ENCODE measurements at regions not wholly inside any gene's neighbourhood (a gene's known extent, or its start where the extent isn't known, plus 50 kb on each side); places are given as distances from the start of the nearest gene placed in this dataset.
A peak's percentile ranks its signal among the peaks of the same experiment; 100 is the strongest.
"Not testable (repeated sequence)": the region's sequence is repeated elsewhere in the genome, so short reads cannot be mapped to it uniquely, and the experiment has no call there.

GRCh38 chr5:115435778-115436712, 108.5 kb downstream of the FEM1C start:
- peak; percentile 49 for ATAC-seq

DNA sequence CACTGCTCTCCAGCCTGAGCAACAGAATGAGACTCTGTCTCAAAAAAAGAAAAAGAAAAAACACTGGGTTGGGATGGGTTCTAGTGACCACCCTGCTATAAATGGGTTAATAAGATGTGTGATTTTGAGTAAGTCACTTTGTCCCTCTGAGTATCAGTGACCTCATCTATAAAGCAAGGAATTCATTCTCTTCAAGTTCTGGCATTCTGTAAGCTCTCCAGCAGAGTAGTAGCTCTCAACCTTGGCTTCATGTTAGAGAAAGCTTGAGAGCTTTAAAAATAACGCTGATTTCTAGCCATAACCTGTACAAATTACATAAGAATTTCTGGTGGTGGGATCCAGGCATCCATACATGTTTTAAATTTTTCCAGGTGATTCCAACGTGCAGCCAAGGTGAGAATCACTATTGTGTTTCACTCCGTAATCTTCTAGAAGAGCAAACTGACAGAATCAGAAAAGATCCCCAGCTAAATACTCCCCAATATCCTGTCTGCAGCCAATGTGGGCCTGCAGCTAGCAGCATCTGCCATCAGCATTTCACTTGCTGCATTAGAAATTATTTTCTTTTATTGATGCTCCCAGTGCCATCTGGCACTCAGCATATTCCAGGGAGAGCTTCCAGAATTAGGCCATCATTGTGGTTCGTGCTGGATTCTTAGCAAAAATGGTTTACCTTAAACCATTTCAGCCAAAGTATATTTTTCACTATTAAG, 109.4 kb downstream of the FEM1C start:
- ATAC-seq: no peak

DNA sequence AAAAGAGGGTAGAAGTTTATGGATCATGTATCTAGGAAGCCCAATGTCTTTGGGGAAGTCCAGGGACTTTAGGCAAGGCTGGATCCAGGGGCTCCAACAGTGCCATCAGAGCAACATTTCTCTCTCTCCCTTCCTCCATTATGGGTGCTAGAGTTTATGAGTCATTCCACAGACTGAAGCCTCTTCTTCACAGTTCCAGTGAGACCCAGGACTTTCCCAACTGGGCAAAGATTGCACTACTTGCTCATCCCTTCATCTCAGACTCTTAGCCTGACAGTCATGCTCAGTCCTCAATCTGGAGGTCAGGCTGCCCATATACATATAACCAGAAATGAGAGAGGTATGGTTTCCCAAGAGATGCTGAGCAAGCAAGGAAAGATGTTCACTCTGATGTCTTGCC, 110.7 kb downstream of the FEM1C start:
- no peak for ATAC-seq

DNA sequence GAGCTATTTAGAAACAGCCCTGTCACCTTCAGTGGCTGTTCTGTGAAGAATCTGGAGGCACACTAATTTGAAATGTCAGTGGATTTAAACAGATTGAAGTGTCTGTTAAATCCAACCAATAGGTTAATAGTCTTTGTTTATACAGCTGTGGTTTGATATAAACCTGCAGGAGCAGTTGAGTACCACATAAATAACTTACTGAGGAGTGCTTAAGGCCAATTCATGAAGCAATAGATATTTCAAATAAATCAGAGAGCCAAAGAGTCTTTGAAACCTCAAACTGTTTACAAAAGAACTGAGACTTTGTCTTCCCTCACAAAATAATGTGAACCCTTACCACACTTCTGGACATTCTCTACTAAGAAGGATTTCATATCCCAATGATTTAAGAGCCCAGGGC, 111.9 kb downstream of the FEM1C start:
- no peak for ATAC-seq

DNA sequence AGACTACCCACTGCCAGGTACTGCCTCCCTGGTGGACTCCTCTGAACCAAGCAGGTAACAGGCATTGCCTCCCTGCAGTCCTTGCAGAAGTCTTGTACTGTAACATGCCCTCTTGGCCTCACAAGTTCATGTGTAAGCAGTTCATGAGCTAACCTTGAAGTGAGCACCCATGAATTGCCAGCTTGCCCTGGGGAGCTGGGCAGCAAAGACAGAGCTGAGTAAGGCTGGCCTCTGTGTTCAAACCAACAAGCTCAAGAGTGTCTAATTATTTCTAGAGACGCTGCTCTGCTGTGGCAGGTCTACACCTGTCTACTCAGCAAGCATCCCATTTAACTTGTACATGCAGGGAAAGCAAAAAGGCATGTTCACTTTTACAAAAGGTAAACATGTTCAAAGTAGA, 113.5 kb downstream of the FEM1C start:
- peak; percentile 85 for ATAC-seq

DNA sequence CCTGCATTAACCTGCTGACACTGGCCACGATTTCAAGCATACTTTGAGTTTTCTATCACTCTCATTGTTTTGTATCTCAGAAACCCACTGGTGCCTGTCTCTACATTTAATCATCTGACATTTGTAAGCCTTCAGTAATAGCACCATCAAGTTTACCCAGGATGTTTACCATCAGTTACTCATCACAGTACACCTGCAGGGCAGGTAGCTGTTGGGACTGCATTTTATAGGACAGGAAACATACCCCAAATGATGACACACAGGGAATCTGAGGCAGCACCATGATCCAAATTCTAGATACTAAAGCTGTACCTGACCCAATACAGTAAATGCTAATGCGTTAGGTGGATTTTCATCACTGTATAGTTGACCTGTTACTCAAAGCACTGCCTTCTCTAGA, 114.2 kb downstream of the FEM1C start:
- ATAC-seq: peak; percentile 59

DNA sequence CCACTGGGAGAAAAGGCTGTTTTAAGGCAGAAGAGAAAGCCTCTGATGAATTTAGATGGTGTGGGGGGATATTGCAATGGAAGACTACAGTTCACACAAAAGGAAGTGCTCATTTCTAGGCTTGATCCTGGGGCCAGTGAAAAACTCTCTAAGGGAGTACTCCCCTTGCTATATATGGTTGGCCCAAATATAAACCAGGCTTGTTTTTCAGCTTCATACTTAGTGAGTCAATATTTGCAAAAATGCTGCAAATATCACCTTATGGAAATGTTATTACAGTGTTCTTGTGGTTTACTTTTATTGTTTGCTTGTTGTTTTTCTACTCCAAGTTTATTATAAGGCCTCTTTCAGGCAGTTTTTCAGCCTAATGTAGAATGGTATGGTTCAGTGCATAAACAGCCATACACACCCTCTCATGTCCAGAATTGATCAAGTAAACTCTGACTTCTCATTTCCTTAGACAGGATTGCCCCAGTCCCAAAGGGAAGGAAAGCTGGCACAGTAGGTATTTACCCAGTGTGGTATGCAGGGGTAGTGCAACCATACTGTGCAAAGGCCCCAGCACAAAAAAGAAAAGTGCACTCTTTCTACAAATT, 115.1 kb downstream of the FEM1C start:
- ATAC-seq: no peak

DNA sequence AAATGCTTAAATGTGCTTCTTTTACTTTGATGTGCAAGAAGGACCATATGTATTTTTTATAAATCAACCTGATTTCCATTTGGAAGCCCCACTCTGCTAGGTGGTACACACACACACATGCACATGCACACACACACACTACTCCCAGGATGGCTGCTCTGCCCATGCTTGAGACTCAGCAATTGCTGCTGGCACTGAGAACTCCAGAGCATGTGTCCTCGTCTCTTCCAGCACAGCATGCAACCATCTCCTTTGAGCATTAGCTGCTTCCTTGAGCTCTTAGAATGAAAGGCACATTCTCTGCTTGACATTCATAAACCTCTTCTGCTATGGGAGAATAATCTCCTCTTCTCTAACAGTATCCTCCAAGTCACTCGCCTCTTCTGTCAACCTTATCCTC, 115.9 kb downstream of the FEM1C start:
- no peak for ATAC-seq

DNA sequence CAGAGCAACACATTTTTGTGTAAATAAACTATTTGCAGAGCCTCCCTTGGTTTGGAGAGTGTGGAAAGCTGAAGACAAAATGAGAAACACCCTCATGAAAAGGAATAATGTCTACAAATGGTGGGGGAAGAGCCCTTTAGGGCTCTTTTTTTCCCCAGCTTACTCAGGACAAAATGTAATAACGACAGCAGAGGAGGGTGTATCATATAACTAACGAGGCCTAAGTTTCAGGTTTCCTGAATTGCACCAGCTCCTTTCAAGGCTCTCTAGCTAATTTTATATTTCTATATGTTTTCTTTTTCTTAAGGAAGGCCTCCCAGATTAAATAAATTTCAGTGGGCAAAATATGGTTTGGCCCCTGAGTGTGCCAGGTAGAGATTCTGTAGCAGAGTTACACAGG, 116.3 kb downstream of the FEM1C start:
- ATAC-seq: no peak

GRCh38 chr5:115424446-115424845, 120.1 kb downstream of the FEM1C start:
- no peak for ATAC-seq

DNA sequence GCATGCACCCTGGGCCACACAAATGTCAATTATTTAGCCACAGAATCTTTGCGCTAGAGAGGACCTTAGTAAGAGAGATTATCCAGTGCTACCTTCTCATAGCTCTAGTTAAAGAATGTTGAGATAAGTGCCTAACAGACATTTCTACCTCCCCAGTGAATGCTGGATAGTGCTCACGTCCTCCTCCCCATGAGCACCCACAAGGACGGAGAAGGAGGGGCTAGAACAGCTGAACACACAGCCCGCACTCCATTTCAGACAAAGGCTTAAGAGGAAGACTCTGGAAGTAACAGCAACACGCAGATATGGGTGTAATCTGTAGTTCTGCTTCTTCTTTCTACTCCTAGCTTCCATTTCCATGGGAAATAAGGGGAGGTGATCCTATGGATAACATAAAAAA, 120.5 kb downstream of the FEM1C start:
- no peak for ATAC-seq

DNA sequence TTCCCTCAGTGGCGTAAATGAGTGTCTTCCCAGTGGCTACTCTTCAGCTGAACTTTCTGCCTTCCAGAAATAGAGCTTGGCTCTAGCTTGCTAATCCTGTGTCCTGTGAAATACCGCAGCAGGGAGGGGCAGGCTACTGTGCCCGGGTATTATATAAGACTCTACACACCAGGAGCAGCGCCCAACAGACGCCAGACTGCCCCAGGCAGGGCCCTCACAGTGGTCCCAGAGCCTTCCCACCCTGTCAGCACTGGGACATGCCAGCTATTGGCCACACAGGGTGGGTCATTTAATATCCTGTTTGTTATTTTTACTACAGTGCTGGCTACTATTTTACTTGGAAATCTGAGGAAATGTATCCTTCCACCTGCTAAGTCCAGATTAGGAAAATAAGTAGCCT, 121.0 kb downstream of the FEM1C start:
- ATAC-seq: peak; percentile 55

GRCh38 chr5:115423051-115423450, 121.5 kb downstream of the FEM1C start:
- ATAC-seq: peak; percentile 76

GRCh38 chr5:115420812-115421211, 123.8 kb downstream of the FEM1C start:
- not testable (repeated sequence) for ATAC-seq

DNA sequence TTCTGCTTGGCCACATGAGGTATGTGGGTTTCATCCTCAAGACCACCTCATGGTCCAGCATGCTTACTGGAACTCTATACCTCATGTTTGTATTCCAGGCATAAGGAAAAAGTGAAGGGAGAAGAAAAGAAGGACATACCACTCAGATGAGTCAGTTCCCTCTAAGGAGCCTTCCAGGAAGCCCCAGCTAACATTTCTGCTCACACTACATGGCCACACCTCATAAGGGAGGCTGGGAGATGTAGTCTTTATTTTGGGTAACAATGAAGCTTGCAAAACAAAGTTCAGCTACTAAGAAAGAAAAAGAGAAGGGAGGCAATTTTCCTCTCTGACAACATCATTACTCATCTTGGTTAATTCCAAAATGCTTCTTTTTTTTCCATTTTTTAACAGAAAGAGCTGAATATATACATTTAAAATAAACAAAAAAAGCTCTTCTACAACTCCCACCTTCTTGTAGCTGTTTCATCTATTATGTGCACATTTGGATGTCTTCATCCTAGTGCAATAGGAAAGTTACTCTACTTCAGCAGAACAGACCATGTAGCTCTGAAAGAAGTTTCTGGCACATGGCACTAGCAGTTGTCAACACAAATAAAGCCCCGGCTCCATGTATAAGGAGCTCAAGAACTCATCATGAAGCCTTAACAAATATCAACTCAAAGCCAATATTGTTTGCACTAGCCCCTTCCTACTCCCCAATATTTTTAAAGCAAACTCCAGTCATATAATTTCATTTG, 123.6 kb upstream of the CCDC112 start:
- peak; percentile 91 for ATAC-seq

DNA sequence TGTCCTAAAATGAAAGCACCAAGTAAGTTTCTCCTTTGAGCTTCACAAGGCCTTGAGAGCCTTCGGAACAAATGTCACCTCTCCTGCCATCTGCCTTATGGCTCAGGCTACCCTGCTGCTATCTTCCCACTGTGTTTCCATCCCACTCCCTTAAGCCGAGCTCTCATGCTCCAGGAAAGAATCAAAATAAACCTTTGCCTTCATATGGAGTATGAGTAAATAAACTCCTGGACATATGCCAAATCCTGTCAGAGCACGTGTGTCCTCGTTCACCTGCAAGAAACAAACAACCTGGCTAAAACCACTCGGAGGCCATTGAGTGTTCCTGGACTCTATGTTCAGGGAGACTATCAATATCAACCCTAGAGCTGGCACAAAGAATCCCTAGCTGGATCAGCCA, 122.3 kb upstream of the CCDC112 start:
- ATAC-seq: no peak

- no peak for ATAC-seq
These were observed 120.6 kb upstream of the CCDC112 start for GRCh38 chr5:115417076-115417475.

DNA sequence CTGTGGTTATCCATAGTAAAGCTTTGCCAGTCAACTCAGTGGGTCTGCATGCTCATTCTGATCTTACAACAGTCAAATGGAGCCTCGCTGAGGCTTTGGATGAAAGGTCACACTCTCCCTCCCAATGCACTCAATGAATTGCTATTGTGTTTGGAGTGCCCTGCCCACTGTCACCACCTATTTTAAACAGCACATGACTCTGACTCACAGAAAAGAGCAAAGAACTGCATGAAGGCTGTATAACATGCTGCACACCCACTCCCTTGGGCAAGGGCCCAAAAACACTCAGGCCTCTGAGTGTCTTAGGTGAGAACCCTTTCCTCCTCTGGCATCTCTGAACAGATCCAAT, 118.7 kb upstream of the CCDC112 start:
- peak; percentile 94 for ATAC-seq

GRCh38 chr5:115414406-115415142, 118.1 kb upstream of the CCDC112 start:
- ATAC-seq: peak; percentile 67

GRCh38 chr5:115413651-115414050, 117.2 kb upstream of the CCDC112 start:
- ATAC-seq: no peak

DNA sequence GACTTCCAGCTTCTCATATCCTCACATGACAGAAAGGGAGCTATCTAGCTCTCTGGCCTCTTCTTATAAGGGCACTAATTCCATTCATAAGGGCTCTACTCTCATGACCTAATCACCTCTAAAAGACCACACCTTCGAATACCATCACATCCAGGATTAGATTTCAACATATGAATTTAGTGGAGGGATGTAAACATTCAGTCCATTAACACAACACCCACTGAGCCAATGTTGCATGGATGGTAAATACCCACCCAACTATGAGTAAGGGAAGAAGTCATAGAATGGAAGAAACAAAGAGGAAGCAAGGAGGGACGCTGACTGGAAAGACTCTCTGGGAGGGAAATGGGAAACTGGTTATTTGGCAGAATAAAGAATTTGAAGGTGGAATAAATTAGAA, 112.6 kb upstream of the CCDC112 start:
- no peak for ATAC-seq
